ENCODE measurements at regions not wholly inside any gene's neighbourhood (a gene's known extent, or its start where the extent isn't known, plus 50 kb on each side); places are given as distances from the start of the nearest gene placed in this dataset.

DNA sequence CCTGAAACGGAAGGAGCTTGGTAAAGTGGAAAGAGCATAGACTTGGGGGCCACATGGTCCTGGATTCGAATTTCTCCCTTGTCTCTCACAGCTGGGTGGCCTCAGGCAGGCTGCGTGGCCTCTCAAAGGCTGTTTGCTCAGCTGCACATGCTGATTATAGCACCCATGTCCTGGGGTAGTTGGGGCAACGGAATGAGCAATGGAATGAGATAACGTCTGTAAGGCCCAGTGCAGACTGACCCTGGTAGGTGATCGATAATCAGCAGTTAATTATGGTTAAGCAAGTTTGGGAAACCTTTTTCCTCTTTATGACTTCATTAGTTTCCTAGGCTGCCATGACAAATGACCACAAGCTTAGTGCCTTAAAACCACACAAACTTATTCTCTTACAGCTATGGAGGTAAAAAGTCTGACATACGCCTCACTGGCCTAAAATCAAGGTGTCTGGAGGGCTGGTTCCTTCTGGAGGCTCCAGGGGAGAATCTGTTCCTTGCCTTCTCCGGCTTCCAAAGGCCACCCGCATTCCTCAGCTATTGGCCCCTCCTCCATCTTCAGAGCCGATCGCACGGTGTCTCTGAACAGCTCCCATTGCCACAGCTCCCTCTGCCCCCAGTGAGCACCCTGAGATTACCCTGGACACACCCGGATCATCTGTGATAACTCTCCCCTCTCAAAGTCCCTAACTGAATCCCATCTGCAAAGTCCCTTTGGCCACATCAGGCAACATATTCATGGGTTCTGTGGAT is 294.9 kb upstream of the FOXF1 start:
- Histone ChIP-seq H3K27me3 (replicated peaks; ENCODE audit: control insufficient read depth, insufficient read depth, low read length, poor library complexity, severe bottlenecking) (no peaks in the 10 kb centered on the region), H3K4me3 (ENCODE audit: insufficient read depth, low read depth, low read length, poor library complexity, severe bottlenecking) (no peak overlapping the region), H3K36me3 (ENCODE audit: control insufficient read depth, insufficient read depth, low read length) (no peaks in the 10 kb centered on the region), H3K27ac (ENCODE audit: insufficient read depth, low read length, poor library complexity, severe bottlenecking) (no peak overlapping the region), H3K9me3 (ENCODE audit: control insufficient read depth, low read length) (no peaks in the 10 kb centered on the region), H3K4me1 (ENCODE audit: control insufficient read depth, insufficient read depth, low read length, poor library complexity, severe bottlenecking) (no peaks in the 10 kb centered on the region)
- no peak for DNase-seq

DNA sequence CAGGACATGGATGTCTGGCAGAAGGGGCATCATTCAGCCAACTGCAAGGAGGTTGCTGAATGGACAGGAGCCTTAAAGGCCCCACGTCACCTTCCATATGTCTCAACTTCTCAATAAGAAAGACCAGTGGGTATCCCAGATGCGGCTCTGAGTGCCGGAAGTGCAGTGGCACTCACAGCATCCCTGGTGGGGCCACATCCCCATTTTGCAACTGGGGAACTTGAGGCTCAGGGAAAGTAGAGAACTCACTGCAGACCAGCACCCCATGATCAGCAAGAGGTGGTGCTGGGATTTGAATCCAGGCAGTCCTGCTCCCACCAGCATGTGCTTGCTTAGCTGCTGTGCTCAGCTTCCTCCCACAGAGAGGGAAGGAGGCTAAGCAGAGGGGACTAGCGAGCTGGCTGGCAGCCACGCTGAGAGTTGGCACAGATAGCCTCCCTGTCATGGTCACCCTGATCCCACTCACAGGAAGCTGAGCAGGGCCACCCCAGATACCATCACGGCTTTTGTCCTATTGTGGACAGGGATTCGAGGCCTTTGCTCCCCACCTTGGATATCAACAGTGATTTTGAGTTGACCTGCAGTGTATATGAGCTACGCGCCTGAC is 294.2 kb upstream of the FOXF1 start:
- H3K27me3 ChIP-seq (replicated peaks; ENCODE audit: control insufficient read depth, insufficient read depth, low read length, poor library complexity, severe bottlenecking) = no peaks in the 10 kb centered on the region
- no peak overlapping the region for H3K27ac ChIP-seq (ENCODE audit: insufficient read depth, low read length, poor library complexity, severe bottlenecking)
- H3K4me1 ChIP-seq (ENCODE audit: control insufficient read depth, insufficient read depth, low read length, poor library complexity, severe bottlenecking) = no peaks in the 10 kb centered on the region
- no peak for DNase-seq
- H3K4me3 ChIP-seq (ENCODE audit: insufficient read depth, low read depth, low read length, poor library complexity, severe bottlenecking) = no peak overlapping the region
- no peaks in the 10 kb centered on the region for H3K36me3 ChIP-seq (ENCODE audit: control insufficient read depth, insufficient read depth, low read length)
- H3K9me3 ChIP-seq (ENCODE audit: control insufficient read depth, low read length) = no peaks in the 10 kb centered on the region

DNA sequence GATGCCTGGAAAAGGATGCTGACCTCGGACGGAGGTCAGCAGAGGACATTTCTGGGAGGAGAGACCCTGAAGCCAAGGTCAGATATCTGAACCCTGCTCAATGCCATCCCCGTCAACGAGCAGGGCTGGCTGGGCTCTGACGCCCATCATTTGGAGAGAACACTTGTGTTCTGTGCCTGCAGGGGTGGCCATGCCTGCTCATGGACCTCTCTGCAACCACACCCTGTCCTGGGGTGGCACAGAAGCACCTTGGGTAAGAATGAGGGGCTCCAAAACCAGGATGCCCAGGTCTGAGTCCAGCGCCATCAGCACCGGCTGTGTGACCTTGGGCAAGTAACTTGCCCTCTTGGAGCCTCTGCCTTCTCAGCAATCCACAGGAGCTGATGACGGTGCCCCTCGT is 293.7 kb upstream of the FOXF1 start:
- H3K27me3 ChIP-seq (replicated peaks; ENCODE audit: control insufficient read depth, insufficient read depth, low read length, poor library complexity, severe bottlenecking) = no peaks in the 10 kb centered on the region
- no peak overlapping the region for H3K4me3 ChIP-seq (ENCODE audit: insufficient read depth, low read depth, low read length, poor library complexity, severe bottlenecking)
- H3K27ac ChIP-seq (ENCODE audit: insufficient read depth, low read length, poor library complexity, severe bottlenecking) = no peak overlapping the region
- H3K36me3 ChIP-seq (ENCODE audit: control insufficient read depth, insufficient read depth, low read length) = no peaks in the 10 kb centered on the region
- DNase-seq = no peak
- no peaks in the 10 kb centered on the region for H3K4me1 ChIP-seq (ENCODE audit: control insufficient read depth, insufficient read depth, low read length, poor library complexity, severe bottlenecking)
- no peaks in the 10 kb centered on the region for H3K9me3 ChIP-seq (ENCODE audit: control insufficient read depth, low read length)

DNA sequence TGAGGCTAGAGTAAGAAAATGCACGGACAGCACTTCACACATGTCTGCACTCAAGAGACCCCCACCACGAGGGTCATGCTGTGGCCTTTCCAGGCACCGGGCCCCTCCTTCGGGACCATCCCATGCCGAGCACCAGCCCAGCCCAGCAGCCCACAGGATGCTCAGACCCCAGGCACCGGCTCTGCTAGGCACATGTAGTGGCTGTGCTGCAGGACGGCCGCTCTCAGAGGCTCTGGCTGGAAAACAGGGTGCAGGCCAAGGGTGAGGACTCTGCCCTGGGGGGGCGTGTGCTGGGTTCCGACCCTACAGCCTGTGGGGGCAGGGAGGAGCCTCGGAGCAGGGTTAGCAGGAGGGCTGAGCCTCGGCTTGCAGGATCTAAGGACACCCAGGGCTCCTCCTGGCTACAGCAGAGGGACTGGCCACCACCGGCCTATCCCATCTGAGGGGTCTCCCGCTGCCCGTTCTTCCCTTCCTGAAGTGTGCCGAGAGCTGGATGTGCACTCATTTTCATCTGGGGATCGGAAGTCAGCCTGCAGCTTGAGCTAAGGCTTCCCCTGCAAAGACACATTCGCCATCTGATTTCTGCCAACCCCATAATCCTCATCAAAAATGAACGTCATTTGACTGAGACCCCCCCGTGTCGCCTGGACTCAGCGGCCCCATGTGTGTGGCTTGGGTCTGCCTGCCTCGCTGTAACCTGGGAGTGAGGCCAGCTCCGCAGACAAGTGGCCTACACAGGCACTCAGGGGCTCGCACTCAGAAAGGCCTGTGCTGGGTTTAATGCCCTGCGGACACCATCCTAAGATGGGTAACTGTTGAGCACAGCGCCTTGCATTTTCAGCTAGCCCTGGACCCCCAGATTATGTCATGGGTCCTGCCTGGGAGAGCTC is 293.1 kb upstream of the FOXF1 start:
- no peak overlapping the region for H3K27ac ChIP-seq (ENCODE audit: insufficient read depth, low read length, poor library complexity, severe bottlenecking)
- DNase-seq = no peak
- no peak overlapping the region for H3K4me3 ChIP-seq (ENCODE audit: insufficient read depth, low read depth, low read length, poor library complexity, severe bottlenecking)
- no peaks in the 10 kb centered on the region for H3K27me3 ChIP-seq (replicated peaks; ENCODE audit: control insufficient read depth, insufficient read depth, low read length, poor library complexity, severe bottlenecking)
- H3K4me1 ChIP-seq (ENCODE audit: control insufficient read depth, insufficient read depth, low read length, poor library complexity, severe bottlenecking) = no peaks in the 10 kb centered on the region
- no peaks in the 10 kb centered on the region for H3K36me3 ChIP-seq (ENCODE audit: control insufficient read depth, insufficient read depth, low read length)
- no peaks in the 10 kb centered on the region for H3K9me3 ChIP-seq (ENCODE audit: control insufficient read depth, low read length)

DNA sequence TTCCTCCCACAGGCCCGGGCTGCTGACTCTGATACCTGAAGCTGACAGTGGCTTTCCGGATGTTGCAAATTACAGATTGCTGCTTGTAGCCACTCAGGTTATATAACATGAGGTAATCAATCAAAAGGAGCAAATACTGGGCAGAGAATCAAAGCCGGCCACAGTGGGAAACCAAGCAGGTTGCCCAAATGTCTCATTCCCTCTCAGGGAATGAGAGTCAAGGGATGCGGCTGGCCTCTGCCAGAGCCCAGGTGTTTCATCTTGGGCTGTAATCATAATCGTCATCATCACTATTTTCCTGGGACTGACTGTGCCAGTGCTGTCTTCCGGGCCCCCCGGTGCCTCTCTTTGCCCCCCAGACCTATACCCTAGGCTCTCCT is 292.4 kb upstream of the FOXF1 start:
- H3K27me3 ChIP-seq (replicated peaks; ENCODE audit: control insufficient read depth, insufficient read depth, low read length, poor library complexity, severe bottlenecking) = no peaks in the 10 kb centered on the region

DNA sequence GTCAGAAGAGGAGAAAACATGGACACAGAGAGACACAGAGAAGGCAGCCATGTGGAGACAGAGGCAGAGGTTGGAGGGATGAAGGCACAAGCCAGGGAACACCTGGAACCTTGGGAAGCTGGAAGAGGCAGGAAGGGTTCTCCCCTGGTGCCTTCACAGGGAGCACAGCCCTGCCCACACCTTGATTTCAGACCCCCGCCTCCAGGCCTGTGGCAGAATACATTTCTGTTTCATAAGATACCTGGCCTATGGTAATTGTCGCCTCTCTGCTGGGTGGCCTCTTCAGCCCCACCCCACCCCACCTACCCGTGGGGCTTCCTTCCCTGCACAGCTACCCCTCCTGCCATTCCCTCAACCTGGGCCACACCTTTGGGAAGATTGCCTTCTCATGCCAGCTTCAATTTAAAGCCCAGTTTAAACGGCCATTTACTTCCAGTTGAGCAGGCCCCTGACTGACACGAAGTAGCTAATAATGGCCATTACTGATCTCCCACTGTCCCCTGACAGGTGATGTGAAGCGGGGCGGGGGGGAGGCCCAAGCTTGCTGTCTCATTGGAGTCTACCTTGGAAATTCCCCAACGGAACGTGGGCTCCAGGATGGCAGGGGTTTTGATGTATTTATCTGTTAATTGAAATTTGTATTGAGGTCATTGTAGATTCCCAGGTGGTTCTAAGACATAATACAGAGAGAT is 291.7 kb upstream of the FOXF1 start:
- Histone ChIP-seq H3K4me3 (ENCODE audit: insufficient read depth, low read depth, low read length, poor library complexity, severe bottlenecking) (no peak overlapping the region), H3K27me3 (replicated peaks; ENCODE audit: control insufficient read depth, insufficient read depth, low read length, poor library complexity, severe bottlenecking) (no peaks in the 10 kb centered on the region), H3K27ac (ENCODE audit: insufficient read depth, low read length, poor library complexity, severe bottlenecking) (no peak overlapping the region), H3K4me1 (ENCODE audit: control insufficient read depth, insufficient read depth, low read length, poor library complexity, severe bottlenecking) (no peaks in the 10 kb centered on the region), H3K9me3 (ENCODE audit: control insufficient read depth, low read length) (no peaks in the 10 kb centered on the region), H3K36me3 (ENCODE audit: control insufficient read depth, insufficient read depth, low read length) (no peaks in the 10 kb centered on the region)
- DNase-seq = no peak

More for the DNA sequence above, 292.4 kb upstream of the FOXF1 start:
- Histone ChIP-seq H3K36me3 (ENCODE audit: control insufficient read depth, insufficient read depth, low read length) (no peaks in the 10 kb centered on the region), H3K4me3 (ENCODE audit: insufficient read depth, low read depth, low read length, poor library complexity, severe bottlenecking) (no peak overlapping the region), H3K9me3 (ENCODE audit: control insufficient read depth, low read length) (no peaks in the 10 kb centered on the region), H3K4me1 (ENCODE audit: control insufficient read depth, insufficient read depth, low read length, poor library complexity, severe bottlenecking) (no peaks in the 10 kb centered on the region), H3K27ac (ENCODE audit: insufficient read depth, low read length, poor library complexity, severe bottlenecking) (no peak overlapping the region)
- DNase-seq = no peak

DNA sequence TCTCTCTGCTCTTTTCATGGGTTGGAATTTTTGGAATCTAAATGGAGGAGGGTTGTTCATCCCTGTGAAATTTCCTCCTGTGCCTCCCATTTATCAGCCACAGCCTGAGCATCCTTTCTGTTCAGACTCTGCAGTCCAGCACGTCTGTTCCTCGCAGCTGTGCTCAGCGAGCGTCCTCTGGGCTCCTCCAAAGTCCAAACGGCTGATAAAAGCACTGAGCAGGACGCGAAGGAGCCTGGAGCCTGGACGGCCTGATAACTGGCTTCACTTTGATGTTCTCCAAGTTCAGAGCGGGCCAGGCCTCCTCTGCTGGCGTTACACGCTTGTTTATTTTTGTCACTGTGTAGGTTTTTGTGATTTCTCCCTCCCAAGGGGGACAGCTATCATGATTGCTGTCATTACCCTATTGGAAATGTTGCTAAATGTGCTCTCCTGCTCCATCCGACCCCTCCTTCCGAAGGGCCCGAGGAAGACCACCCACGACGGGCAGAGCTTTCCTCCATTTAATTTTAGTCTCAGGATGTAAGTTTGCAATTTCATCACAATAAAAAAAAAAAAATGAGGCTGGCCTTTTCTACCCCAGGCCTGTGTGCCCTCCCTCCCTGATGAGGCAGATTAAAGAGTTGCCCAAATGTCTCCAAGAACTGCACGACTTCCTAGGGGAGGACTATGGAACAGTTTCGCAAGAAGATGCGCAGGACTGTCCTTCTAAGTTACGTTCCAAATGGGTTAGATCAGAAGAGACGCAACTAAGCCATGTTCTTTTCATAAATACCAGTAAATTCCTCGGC is 290.5 kb upstream of the FOXF1 start:
- DNase-seq = no peak
- Histone ChIP-seq H3K4me3 (ENCODE audit: insufficient read depth, low read depth, low read length, poor library complexity, severe bottlenecking) (no peak overlapping the region), H3K27ac (ENCODE audit: insufficient read depth, low read length, poor library complexity, severe bottlenecking) (no peak overlapping the region), H3K4me1 (ENCODE audit: control insufficient read depth, insufficient read depth, low read length, poor library complexity, severe bottlenecking) (no peaks in the 10 kb centered on the region), H3K9me3 (ENCODE audit: control insufficient read depth, low read length) (no peaks in the 10 kb centered on the region), H3K36me3 (ENCODE audit: control insufficient read depth, insufficient read depth, low read length) (no peaks in the 10 kb centered on the region), H3K27me3 (replicated peaks; ENCODE audit: control insufficient read depth, insufficient read depth, low read length, poor library complexity, severe bottlenecking) (no peaks in the 10 kb centered on the region)

DNA sequence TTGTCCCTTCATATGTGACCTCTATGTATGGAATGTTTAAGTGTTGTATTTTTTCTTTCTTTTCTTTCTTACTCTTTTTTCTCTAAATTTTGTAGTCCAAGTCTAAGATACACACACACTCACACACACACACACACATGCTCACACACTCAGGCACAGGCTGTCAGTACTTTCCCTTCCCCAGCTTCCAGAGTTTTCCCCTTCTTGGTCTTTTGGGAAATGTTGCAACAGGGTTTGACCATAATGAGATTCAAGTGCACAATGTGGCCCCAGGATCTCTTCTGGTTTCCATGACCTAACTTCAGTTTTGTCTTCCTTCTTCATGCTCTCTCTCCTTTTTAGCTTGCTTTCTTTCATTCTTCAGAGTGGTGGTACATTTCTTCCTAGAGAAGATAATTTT is 289.8 kb upstream of the FOXF1 start:
- H3K9me3 ChIP-seq (ENCODE audit: control insufficient read depth, low read length) = no peaks in the 10 kb centered on the region
- no peaks in the 10 kb centered on the region for H3K27me3 ChIP-seq (replicated peaks; ENCODE audit: control insufficient read depth, insufficient read depth, low read length, poor library complexity, severe bottlenecking)
- H3K36me3 ChIP-seq (ENCODE audit: control insufficient read depth, insufficient read depth, low read length) = no peaks in the 10 kb centered on the region
- H3K27ac ChIP-seq (ENCODE audit: insufficient read depth, low read length, poor library complexity, severe bottlenecking) = no peak overlapping the region
- no peak overlapping the region for H3K4me3 ChIP-seq (ENCODE audit: insufficient read depth, low read depth, low read length, poor library complexity, severe bottlenecking)
- no peak for DNase-seq
- no peaks in the 10 kb centered on the region for H3K4me1 ChIP-seq (ENCODE audit: control insufficient read depth, insufficient read depth, low read length, poor library complexity, severe bottlenecking)

DNA sequence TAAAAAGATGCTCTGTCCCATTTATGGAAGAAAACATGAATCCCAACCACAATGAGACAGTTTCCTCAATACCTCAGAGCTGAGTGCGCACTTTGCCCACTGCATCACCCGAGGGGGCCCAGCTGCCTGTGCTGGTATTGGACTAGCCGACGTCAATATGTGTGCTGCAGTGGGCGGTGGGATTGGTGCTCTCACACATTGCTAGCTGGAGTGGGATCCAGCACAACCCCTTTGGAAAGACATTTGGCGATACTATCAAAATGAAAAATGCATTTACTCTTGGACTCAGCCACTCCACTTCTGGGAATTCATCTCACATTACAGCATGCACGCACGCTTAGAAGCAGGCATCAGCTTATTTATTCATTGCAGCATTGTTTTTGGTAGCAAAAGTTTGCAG is 289.2 kb upstream of the FOXF1 start:
- no peak overlapping the region for H3K4me3 ChIP-seq (ENCODE audit: insufficient read depth, low read depth, low read length, poor library complexity, severe bottlenecking)
- no peak for DNase-seq

More for the DNA sequence above, 289.2 kb upstream of the FOXF1 start:
- Histone ChIP-seq H3K9me3 (ENCODE audit: control insufficient read depth, low read length) (no peaks in the 10 kb centered on the region), H3K27ac (ENCODE audit: insufficient read depth, low read length, poor library complexity, severe bottlenecking) (no peak overlapping the region), H3K27me3 (replicated peaks; ENCODE audit: control insufficient read depth, insufficient read depth, low read length, poor library complexity, severe bottlenecking) (no peaks in the 10 kb centered on the region), H3K4me1 (ENCODE audit: control insufficient read depth, insufficient read depth, low read length, poor library complexity, severe bottlenecking) (no peaks in the 10 kb centered on the region), H3K36me3 (ENCODE audit: control insufficient read depth, insufficient read depth, low read length) (no peaks in the 10 kb centered on the region)
